HG02642 (cell line): ENCODE measurements at regions not wholly inside any gene's neighbourhood (a gene's known extent, or its start where the extent isn't known, plus 50 kb on each side); places are given as distances from the start of the nearest gene placed in this dataset.
"Not testable (repeated sequence)": the region's sequence is repeated elsewhere in the genome, so short reads cannot be mapped to it uniquely, and the experiment has no call there.

Source experiments
- ATAC-seq: cut with Tn5 transposase; IDR thresholded peaks from one replicate; pipeline ENCODE4 v1.9.1; 2021; ENCODE audit warnings: mild to moderate bottlenecking; ENCODE audit not compliant: unreplicated experiment, poor library complexity

GRCh38 chr4:167787231-167787630, 305.1 kb upstream of the ANXA10 start:
- ATAC-seq, result no peak

- no peak for ATAC-seq
These were observed 289.7 kb upstream of the ANXA10 start for GRCh38 chr4:167802463-167803212.

- no peak for ATAC-seq
These were observed 280.4 kb upstream of the ANXA10 start for GRCh38 chr4:167811958-167812357.

- no peak for ATAC-seq
These were observed 266.1 kb upstream of the ANXA10 start for GRCh38 chr4:167826281-167826680.

GRCh38 chr4:167831855-167832254, 260.5 kb upstream of the ANXA10 start:
- no peak for ATAC-seq

GRCh38 chr4:167838686-167839085, 253.7 kb upstream of the ANXA10 start:
- no peak for ATAC-seq

DNA sequence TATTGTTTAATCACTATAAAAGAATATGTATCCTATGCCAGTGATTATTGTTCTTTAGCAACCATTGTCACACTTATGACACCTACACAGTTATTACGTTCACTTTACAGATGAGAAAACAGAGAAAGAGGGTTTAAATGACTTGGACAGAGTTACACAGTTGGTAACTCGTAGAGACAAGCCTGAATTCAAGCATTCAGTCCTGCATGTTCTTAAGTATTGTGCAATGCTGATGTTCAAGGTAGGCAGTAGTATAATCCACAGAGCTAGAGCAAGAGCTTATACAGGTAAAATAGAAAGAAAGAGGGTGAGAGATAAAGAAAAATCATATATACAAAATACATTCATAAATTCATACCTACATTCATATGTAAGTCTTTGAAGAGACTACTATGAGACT, 249.8 kb upstream of the ANXA10 start:
- ATAC-seq, result no peak

GRCh38 chr4:167854881-167855280, 237.5 kb upstream of the ANXA10 start:
- ATAC-seq, result no peak

- not testable (repeated sequence) for ATAC-seq
These were observed 234.2 kb upstream of the ANXA10 start for GRCh38 chr4:167858127-167858526.

DNA sequence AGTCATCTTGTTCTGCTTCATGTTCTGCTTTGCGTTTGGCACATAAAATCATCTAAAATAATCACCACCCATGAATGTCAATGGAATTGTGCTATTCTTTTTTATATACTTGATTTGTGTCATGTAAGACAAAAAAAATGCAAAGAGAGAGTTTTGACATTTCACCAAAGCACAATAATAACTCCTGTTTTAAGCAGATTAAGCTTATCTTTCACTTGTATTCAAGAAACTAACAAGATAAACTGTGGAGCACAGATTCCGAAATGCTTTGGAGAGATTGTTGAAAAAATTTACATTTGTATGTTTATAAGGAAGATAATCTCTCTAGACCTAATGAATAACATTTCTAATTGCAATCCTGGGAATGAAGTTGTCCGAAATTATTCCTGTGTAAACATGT, 225.1 kb upstream of the ANXA10 start:
- ATAC-seq, result no peak

DNA sequence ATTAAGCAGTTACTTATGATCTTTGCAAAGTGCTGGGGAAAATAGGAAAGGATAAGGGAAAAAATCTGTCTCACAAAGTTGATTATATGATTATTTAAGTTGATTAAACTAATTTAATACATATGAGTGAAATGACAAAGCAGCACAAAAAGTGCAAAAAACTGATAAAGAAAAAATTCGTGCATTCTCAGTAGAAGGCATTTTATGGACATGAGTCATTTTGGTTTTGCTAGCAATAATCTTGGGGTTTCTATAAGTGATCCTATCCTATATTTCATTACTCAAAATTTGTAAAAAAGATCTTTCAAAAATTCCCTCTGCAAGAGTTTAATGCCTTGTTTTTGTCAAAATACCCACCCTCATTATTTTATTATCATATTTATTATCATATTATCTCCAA, 224.2 kb upstream of the ANXA10 start:
- ATAC-seq, result no peak

DNA sequence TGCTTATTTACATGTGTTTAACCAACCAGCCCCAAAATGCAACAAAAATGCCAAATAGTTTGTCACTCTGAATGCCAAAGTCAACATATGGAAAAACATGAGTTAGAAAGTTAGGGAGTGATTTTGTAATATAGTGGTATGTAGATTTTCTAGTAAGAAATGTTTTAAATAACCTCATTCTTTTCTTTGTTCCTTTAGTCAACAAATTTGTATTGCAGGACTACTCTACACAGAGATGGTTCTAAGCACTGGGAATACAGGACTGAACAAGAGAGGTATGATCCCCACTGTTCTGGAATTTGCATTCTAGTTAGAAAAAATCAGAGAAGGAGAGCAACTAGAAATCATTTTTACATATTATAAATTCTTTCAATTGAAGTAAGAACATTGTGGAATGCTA, 218.8 kb upstream of the ANXA10 start:
- no peak for ATAC-seq

- not testable (repeated sequence) for ATAC-seq
These were observed 216.2 kb upstream of the ANXA10 start for GRCh38 chr4:167876091-167876490.

- not testable (repeated sequence) for ATAC-seq
These were observed 214.5 kb upstream of the ANXA10 start for GRCh38 chr4:167877826-167878225.

GRCh38 chr4:167883266-167883665, 209.1 kb upstream of the ANXA10 start:
- no peak for ATAC-seq

- no peak for ATAC-seq
These were observed 207.3 kb upstream of the ANXA10 start for GRCh38 chr4:167885071-167885470.

- ATAC-seq, result no peak
These were observed 206.5 kb upstream of the ANXA10 start for GRCh38 chr4:167885872-167886271.

DNA sequence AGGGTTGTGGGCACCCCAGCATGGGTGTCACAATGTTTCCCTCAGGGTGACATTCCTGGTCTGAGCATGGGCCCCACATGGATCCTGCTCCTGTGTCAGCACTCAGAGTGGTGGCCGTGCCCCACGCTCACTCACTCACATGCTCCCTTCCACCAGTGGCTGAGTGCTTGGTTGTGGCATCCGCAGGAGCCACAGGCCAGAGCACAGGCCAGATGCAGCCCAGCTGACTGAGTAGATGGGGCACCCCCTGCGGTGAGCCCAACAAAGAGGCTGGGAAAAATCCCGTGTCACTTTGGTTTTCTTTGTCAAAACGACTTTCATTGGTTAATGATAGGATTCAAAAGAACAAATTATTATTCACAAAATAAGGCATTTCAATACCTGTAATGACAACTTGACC, 204.6 kb upstream of the ANXA10 start:
- no peak for ATAC-seq

GRCh38 chr4:167890226-167890625, 202.1 kb upstream of the ANXA10 start:
- ATAC-seq, result no peak

DNA sequence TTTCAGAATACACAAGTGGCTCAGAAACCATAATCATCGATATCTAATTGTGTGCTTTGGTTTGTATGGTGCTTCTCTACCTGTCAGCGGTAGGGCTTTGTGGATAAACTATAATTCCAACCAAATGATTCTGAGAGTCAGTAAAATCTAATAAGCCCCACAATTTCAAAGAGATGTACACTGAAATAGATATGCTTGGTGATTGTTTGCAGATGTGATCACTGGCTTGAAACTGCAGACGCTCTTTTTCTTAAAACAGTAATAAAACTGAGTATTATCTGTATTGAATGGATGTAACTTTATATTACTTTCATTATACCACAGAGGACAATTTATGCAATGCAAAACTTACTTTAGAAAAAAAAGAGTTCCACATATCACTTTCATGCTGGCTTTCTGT, 198.8 kb upstream of the ANXA10 start:
- ATAC-seq, result no peak

DNA sequence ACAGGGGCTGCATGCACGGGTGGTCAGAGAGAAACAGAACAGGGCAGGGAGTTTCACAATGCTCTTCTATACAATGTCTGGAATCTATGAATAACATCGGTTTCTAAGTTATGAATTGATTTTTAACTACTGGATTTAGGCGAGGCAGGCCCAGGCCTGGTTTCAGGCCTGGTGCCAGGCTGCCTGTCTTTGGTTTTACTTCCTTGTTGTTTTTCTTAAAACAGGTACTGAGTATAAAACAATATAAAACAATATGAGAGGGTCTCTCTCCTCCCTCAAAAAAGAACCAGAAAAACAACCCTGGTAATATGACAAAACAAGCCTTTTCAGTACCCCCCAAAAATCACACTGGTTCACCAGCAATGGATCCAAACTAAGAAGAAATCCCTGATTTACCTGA, 196.1 kb upstream of the ANXA10 start:
- ATAC-seq, result not testable (repeated sequence)

DNA sequence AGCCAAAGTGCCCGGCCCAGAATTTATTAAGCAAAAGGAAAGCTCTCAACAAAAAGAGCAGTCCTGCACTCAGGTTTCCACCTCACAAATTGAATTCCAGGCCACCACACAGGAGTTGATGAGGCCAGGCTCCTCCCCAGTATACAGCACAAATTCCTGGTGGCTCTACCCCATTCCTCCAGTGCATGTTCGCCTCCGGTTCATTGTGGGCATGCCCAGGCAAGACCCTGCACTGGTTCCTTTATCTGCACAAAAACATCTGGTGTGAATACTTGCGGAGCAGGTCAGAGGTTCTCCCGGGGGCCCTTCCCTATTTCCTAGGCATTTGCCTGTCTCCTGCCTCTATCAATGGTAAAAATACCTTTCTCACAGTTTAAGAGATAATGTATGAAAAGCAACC, 195.2 kb upstream of the ANXA10 start:
- ATAC-seq, result no peak
